Endothelial cell of hepatic sinusoid (primary cell): ENCODE measurements at regions not wholly inside any gene's neighbourhood (a gene's known extent, or its start where the extent isn't known, plus 50 kb on each side); places are given as distances from the start of the nearest gene placed in this dataset.
"Not testable (repeated sequence)": the region's sequence is repeated elsewhere in the genome, so short reads cannot be mapped to it uniquely, and the experiment has no call there.

Experiments
- in situ Hi-C: cut with HindIII; loops from 2 replicates; pipeline ENCODE4 v1.10.0; 2017; ENCODE audit warnings: low sequenced_read_pairs

- in situ Hi-C loops, result no loop called here
Measured at GRCh38 chr2:188787021-188787657, 187.0 kb upstream of the COL3A1 start.

- in situ Hi-C loops, result no loop called here
Measured at GRCh38 chr2:188787658-188788240, 186.4 kb upstream of the COL3A1 start.

GRCh38 chr2:188788621-188789020 lies 185.6 kb upstream of the COL3A1 start:
- in situ Hi-C loops, result no loop called here

- in situ Hi-C loops, result no loop called here
Measured at GRCh38 chr2:188789951-188790350, 184.2 kb upstream of the COL3A1 start.

- in situ Hi-C loops, result not testable (repeated sequence)
Measured at GRCh38 chr2:188794453-188794852, 179.7 kb upstream of the COL3A1 start.

- in situ Hi-C loops, result no loop called here
Measured at GRCh38 chr2:188795762-188796161, 178.4 kb upstream of the COL3A1 start.

GRCh38 chr2:188797371-188797770 lies 176.8 kb upstream of the COL3A1 start:
- in situ Hi-C loops, result no loop called here

- in situ Hi-C loops, result no loop called here
Measured at GRCh38 chr2:188798159-188798558, 176.0 kb upstream of the COL3A1 start.

GRCh38 chr2:188805219-188805618 lies 169.0 kb upstream of the COL3A1 start:
- in situ Hi-C loops, result no loop called here

GRCh38 chr2:188808947-188809355 lies 165.2 kb upstream of the COL3A1 start:
- in situ Hi-C loops, result no loop called here

GRCh38 chr2:188810586-188810985 lies 163.6 kb upstream of the COL3A1 start:
- in situ Hi-C loops, result no loop called here

- in situ Hi-C loops, result no loop called here
Measured at GRCh38 chr2:188811522-188811921, 162.7 kb upstream of the COL3A1 start.

GRCh38 chr2:188813315-188813714 lies 160.9 kb upstream of the COL3A1 start:
- in situ Hi-C loops, result no loop called here

GRCh38 chr2:188813857-188814256 lies 160.3 kb upstream of the COL3A1 start:
- in situ Hi-C loops, result no loop called here

- in situ Hi-C loops, result no loop called here
Measured at GRCh38 chr2:188819011-188819410, 155.2 kb upstream of the COL3A1 start.

- in situ Hi-C loops, result no loop called here
Measured at GRCh38 chr2:188819792-188820191, 154.4 kb upstream of the COL3A1 start.

GRCh38 chr2:188820576-188820975 lies 153.6 kb upstream of the COL3A1 start:
- in situ Hi-C loops, result no loop called here

GRCh38 chr2:188824125-188824524 lies 150.0 kb upstream of the COL3A1 start:
- in situ Hi-C loops, result no loop called here

- in situ Hi-C loops, result no loop called here
Measured at GRCh38 chr2:188833331-188833730, 140.8 kb upstream of the COL3A1 start.

- in situ Hi-C loops, result no loop called here
Measured at GRCh38 chr2:188833799-188834198, 140.4 kb upstream of the COL3A1 start.

GRCh38 chr2:188835006-188835405 lies 139.2 kb upstream of the COL3A1 start:
- in situ Hi-C loops, result no loop called here

GRCh38 chr2:188835821-188836220 lies 138.4 kb upstream of the COL3A1 start:
- in situ Hi-C loops, result no loop called here

GRCh38 chr2:188845692-188846091 lies 128.5 kb upstream of the COL3A1 start:
- in situ Hi-C loops, result no loop called here
